ENCODE measurements at regions not wholly inside any gene's neighbourhood (a gene's known extent, or its start where the extent isn't known, plus 50 kb on each side); places are given as distances from the start of the nearest gene placed in this dataset.

DNA sequence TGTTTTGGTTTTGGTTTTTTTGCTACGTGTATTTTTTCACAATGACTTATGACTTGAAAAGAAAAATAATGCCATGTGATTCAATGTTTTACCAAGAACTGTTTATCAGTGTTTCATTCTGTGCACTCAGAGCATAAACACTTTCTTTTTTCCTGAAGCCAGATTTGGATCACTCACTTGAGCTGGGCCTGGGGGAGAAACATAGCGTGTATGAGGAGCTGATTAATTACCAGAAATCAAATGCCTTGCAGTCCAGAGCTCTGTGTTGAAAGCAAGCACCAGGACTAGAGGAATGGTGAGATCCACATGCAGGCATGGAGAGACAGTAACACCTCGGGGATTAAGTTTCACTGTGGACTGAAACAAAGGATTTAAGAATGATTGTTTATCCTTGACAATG lies 642.1 kb upstream of the ADGRL2 start:
- H3K36me3 ChIP-seq, result no peaks in the 10 kb centered on the region
- no peak for DNase-seq (ENCODE audit: low spot score)
- H3K4me1 ChIP-seq, result no peaks in the 10 kb centered on the region
- TF ChIP-seq, protein P1, sequence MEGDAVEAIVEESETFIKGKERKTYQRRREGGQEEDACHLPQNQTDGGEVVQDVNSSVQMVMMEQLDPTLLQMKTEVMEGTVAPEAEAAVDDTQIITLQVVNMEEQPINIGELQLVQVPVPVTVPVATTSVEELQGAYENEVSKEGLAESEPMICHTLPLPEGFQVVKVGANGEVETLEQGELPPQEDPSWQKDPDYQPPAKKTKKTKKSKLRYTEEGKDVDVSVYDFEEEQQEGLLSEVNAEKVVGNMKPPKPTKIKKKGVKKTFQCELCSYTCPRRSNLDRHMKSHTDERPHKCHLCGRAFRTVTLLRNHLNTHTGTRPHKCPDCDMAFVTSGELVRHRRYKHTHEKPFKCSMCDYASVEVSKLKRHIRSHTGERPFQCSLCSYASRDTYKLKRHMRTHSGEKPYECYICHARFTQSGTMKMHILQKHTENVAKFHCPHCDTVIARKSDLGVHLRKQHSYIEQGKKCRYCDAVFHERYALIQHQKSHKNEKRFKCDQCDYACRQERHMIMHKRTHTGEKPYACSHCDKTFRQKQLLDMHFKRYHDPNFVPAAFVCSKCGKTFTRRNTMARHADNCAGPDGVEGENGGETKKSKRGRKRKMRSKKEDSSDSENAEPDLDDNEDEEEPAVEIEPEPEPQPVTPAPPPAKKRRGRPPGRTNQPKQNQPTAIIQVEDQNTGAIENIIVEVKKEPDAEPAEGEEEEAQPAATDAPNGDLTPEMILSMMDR (IDR thresholded peaks at IDR 0.05), result no peak
- H3K4me3 ChIP-seq, result no peak overlapping the region
- H3K27ac ChIP-seq, result no peak overlapping the region
- no peaks in the 10 kb centered on the region for H3K27me3 ChIP-seq
- no peaks in the 10 kb centered on the region for H3K9me3 ChIP-seq

- Histone ChIP-seq H3K36me3 (no peaks in the 10 kb centered on the region), H3K27ac (no peak overlapping the region), H3K4me1 (no peaks in the 10 kb centered on the region), H3K27me3 (no peaks in the 10 kb centered on the region), H3K9me3 (no peaks in the 10 kb centered on the region), H3K4me3 (no peak overlapping the region)
- TF ChIP-seq, protein P1 (IDR thresholded peaks at IDR 0.05), result no peak
- no peak for DNase-seq (ENCODE audit: low spot score)
Measured at GRCh38 chr1:81157686-81158085, 643.0 kb upstream of the ADGRL2 start.

GRCh38 chr1:81156887-81157286 lies 643.8 kb upstream of the ADGRL2 start:
- TF ChIP-seq, protein P1 (IDR thresholded peaks at IDR 0.05), result no peak
- no peak overlapping the region for H3K4me3 ChIP-seq
- no peaks in the 10 kb centered on the region for H3K4me1 ChIP-seq
- H3K9me3 ChIP-seq, result no peaks in the 10 kb centered on the region
- no peak overlapping the region for H3K27ac ChIP-seq
- DNase-seq (ENCODE audit: low spot score), result no peak
- no peaks in the 10 kb centered on the region for H3K27me3 ChIP-seq
- H3K36me3 ChIP-seq, result no peaks in the 10 kb centered on the region

- Histone ChIP-seq H3K27ac (no peak overlapping the region), H3K27me3 (no peaks in the 10 kb centered on the region), H3K36me3 (no peaks in the 10 kb centered on the region), H3K9me3 (no peaks in the 10 kb centered on the region), H3K4me1 (no peaks in the 10 kb centered on the region), H3K4me3 (no peak overlapping the region)
- TF ChIP-seq, protein P1 (IDR thresholded peaks at IDR 0.05), result no peak
- no peak for DNase-seq (ENCODE audit: low spot score)
Measured at GRCh38 chr1:81155131-81155530, 645.6 kb upstream of the ADGRL2 start.

GRCh38 chr1:81151206-81151605 lies 649.5 kb upstream of the ADGRL2 start:
- H3K27me3 ChIP-seq, result no peaks in the 10 kb centered on the region
- TF ChIP-seq, protein P1 (IDR thresholded peaks at IDR 0.05), result no peak

DNA sequence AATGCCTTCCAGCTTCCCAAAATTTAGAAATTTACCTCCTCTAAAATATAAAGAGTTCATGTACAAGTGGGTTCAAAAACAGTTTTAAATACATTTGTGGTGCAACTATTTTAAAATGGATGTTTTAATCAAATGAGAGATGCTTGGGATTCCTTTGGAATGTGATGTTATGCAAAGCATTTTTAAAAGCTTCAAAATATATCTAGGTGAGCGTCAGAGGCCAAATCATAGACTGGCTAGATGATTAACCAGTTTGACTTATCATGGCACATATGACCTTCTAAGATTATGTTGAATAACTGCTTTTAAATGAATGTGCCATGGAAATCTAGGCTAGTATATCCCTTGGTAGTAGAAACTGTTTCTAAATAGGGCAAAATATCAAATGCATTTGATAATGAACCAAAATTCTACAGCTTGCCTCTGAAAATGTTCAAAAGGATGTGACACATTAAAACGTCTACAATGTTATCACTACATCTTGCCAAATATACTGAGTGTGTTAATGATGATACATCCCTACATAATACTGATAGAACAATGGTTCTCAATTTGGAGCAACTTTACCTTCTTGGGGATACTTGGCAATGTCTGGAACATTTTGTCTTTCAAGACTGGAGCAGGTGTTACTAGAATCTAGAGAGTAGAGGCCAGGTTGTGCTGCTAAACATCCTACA lies 650.9 kb upstream of the ADGRL2 start:
- Histone ChIP-seq H3K36me3 (no peaks in the 10 kb centered on the region), H3K4me3 (no peak overlapping the region), H3K27ac (no peak overlapping the region), H3K4me1 (no peaks in the 10 kb centered on the region), H3K27me3 (no peaks in the 10 kb centered on the region), H3K9me3 (no peaks in the 10 kb centered on the region)
- TF ChIP-seq, protein P1 (IDR thresholded peaks at IDR 0.05), result no peak
- DNase-seq (ENCODE audit: low spot score), result no peak

More at GRCh38 chr1:81151206-81151605, 649.5 kb upstream of the ADGRL2 start:
- DNase-seq (ENCODE audit: low spot score), result no peak
- Histone ChIP-seq H3K4me1 (no peaks in the 10 kb centered on the region), H3K36me3 (no peaks in the 10 kb centered on the region), H3K4me3 (no peak overlapping the region), H3K27ac (no peak overlapping the region), H3K9me3 (no peaks in the 10 kb centered on the region)

All from right atrium auricular region (tissue), 2 donors.